C4-2B (cell line): ENCODE measurements at regions not wholly inside any gene's neighbourhood (a gene's known extent, or its start where the extent isn't known, plus 50 kb on each side); places are given as distances from the start of the nearest gene placed in this dataset.

Experiments
- ZFX ChIP-seq: fragments of 450-650 bp; IDR thresholded peaks from 2 replicates; pipeline ENCODE4 v1.6.1; 2017
- TF ChIP-seq, protein P1 (sequence below): fragments of 450-650 bp; conservative IDR thresholded peaks from 2 replicates; pipeline ENCODE4 v1.5.1; 2017; ENCODE audit warnings: mild to moderate bottlenecking

DNA sequence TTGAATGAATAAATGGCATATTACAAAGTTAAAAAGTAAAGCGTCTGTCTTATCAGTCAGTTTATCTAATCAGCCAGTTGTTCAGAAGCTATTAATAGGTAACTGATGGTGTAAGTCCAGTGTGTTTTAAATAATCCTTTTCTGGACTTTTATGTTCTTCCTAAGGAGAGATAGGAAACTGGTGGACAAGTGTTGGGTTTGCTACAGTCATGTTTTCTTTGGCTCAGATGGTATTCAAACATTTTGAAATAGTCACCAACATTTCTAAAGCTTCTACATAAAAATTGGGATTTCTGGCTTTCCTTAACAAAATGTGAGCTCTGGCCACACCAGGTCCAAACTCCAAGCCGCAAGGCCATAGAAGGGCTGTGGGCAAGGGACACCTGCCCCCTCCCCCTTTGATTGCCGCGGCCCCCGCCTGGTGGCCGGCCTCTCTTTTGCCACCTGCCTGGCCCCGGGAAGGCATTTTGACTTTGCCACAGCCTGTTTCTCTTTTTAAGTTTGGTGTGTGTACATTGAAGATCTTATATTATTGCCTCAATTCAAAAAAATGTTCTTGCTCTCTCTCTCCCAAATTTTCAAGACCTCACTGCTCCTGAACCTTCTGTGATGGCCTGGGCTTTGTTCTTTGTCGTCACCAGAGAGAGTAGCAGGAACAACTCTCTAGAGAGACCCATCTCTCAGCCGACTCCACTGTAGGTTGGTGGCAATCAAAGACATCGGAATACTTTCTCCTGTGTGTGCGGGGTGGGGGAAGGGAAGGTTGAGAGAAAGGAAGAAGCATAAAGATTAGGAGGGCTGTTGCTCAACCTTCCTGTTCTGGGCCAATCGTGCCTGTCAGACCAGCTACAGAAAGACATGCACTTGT is 84.0 kb upstream of the ZNF217 start:
- TF ChIP-seq, protein P1, sequence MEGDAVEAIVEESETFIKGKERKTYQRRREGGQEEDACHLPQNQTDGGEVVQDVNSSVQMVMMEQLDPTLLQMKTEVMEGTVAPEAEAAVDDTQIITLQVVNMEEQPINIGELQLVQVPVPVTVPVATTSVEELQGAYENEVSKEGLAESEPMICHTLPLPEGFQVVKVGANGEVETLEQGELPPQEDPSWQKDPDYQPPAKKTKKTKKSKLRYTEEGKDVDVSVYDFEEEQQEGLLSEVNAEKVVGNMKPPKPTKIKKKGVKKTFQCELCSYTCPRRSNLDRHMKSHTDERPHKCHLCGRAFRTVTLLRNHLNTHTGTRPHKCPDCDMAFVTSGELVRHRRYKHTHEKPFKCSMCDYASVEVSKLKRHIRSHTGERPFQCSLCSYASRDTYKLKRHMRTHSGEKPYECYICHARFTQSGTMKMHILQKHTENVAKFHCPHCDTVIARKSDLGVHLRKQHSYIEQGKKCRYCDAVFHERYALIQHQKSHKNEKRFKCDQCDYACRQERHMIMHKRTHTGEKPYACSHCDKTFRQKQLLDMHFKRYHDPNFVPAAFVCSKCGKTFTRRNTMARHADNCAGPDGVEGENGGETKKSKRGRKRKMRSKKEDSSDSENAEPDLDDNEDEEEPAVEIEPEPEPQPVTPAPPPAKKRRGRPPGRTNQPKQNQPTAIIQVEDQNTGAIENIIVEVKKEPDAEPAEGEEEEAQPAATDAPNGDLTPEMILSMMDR: no peak
- no peak for TF ChIP-seq ZFX
